GM06990 (cell line): ENCODE measurements at regions not wholly inside any gene's neighbourhood (a gene's known extent, or its start where the extent isn't known, plus 50 kb on each side); places are given as distances from the start of the nearest gene placed in this dataset.

Source experiments
- DNase-seq: peaks from one replicate; pipeline ENCODE4 v3.0.0-alpha.2; 2011; ENCODE audit not compliant: insufficient read length; ENCODE audit errors: extremely low read depth
- H3K27me3 ChIP-seq: replicated peaks from 2 replicates; pipeline ENCODE4 v1.6.0; 2011; ENCODE audit warnings: low read length; ENCODE audit not compliant: control insufficient read depth, insufficient read depth
- H3K36me3 ChIP-seq: 2 replicates; pipeline ENCODE4 v1.5.1; 2011; ENCODE audit warnings: low read length; ENCODE audit not compliant: control insufficient read depth, insufficient read depth
- H3K4me3 ChIP-seq: replicated peaks from 2 replicates; pipeline ENCODE4 v1.5.1; 2011; ENCODE audit warnings: low read depth, mild to moderate bottlenecking, control low read depth, low read length
- CTCF ChIP-seq: IDR thresholded peaks from 2 replicates; pipeline ENCODE4 v1.5.1; 2011; ENCODE audit warnings: low read length, control low read depth, mild to moderate bottlenecking, inconsistent platforms; ENCODE audit not compliant: insufficient read depth, poor library complexity, severe bottlenecking

- Histone ChIP-seq H3K4me3 (no peak overlapping the region), H3K36me3 (no peaks in the 10 kb centered on the region), H3K27me3 (no peaks in the 10 kb centered on the region)
- DNase-seq: no peak
- no peak for TF ChIP-seq CTCF
These were observed 1044.2 kb downstream of the TLE4 start for GRCh38 chr9:80615964-80616363.

GRCh38 chr9:80605793-80606192, 1034.0 kb downstream of the TLE4 start:
- no peak for DNase-seq
- H3K36me3 ChIP-seq: no peaks in the 10 kb centered on the region
- TF ChIP-seq CTCF: no peak
- no peak overlapping the region for H3K4me3 ChIP-seq
- no peaks in the 10 kb centered on the region for H3K27me3 ChIP-seq

- TF ChIP-seq CTCF: no peak
- Histone ChIP-seq H3K27me3 (no peaks in the 10 kb centered on the region), H3K4me3 (no peak overlapping the region), H3K36me3 (no peaks in the 10 kb centered on the region)
- DNase-seq: no peak
These were observed 1033.4 kb downstream of the TLE4 start for GRCh38 chr9:80605129-80605528.

GRCh38 chr9:80602291-80602690, 1030.5 kb downstream of the TLE4 start:
- no peak overlapping the region for H3K4me3 ChIP-seq

GRCh38 chr9:80596579-80596978, 1024.8 kb downstream of the TLE4 start:
- Histone ChIP-seq H3K27me3 (no peaks in the 10 kb centered on the region), H3K36me3 (no peaks in the 10 kb centered on the region), H3K4me3 (no peak overlapping the region)
- no peak for TF ChIP-seq CTCF
- no peak for DNase-seq

More at GRCh38 chr9:80602291-80602690, 1030.5 kb downstream of the TLE4 start:
- H3K36me3 ChIP-seq: no peaks in the 10 kb centered on the region
- no peak for DNase-seq
- no peaks in the 10 kb centered on the region for H3K27me3 ChIP-seq
- no peak for TF ChIP-seq CTCF

GRCh38 chr9:80595192-80595591, 1023.4 kb downstream of the TLE4 start:
- Histone ChIP-seq H3K27me3 (no peaks in the 10 kb centered on the region), H3K4me3 (no peak overlapping the region), H3K36me3 (no peaks in the 10 kb centered on the region)
- no peak for DNase-seq
- no peak for TF ChIP-seq CTCF
